ENCODE measurements at regions not wholly inside any gene's neighbourhood (a gene's known extent, or its start where the extent isn't known, plus 50 kb on each side); places are given as distances from the start of the nearest gene placed in this dataset.

GRCh38 chr5:159788835-159789331 lies 127.4 kb upstream of the ADRA1B start:
- DNase-seq (ENCODE audit: low spot score in 2 of 2, unreplicated experiment in 2 of 2): no peak
- Mint-ChIP-seq H3K27me3 (ENCODE audit: low read depth) (no peaks in the 10 kb centered on the region), H3K36me3 (no peaks in the 10 kb centered on the region), H3K27ac (no peak overlapping the region), H3K9me3 (no peaks in the 10 kb centered on the region), H3K4me1 (peaks cover 23% of the 10 kb centered on the region), H3K4me3 (no peak overlapping the region)
- TF ChIP-seq CTCF (IDR thresholded peaks at IDR 0.05; ENCODE audit: unreplicated experiment): no peak

GRCh38 chr5:159792180-159792579 lies 124.1 kb upstream of the ADRA1B start:
- no peak overlapping the region for H3K4me3 Mint-ChIP-seq
- no peaks in the 10 kb centered on the region for H3K27me3 Mint-ChIP-seq (ENCODE audit: low read depth)
- H3K9me3 Mint-ChIP-seq: no peaks in the 10 kb centered on the region
- H3K4me1 Mint-ChIP-seq: peaks cover 12% of the 10 kb centered on the region
- no peak for TF ChIP-seq CTCF (IDR thresholded peaks at IDR 0.05; ENCODE audit: unreplicated experiment)
- no peak overlapping the region for H3K27ac Mint-ChIP-seq
- H3K36me3 Mint-ChIP-seq: no peaks in the 10 kb centered on the region
- DNase-seq (ENCODE audit: low spot score in 2 of 2, unreplicated experiment in 2 of 2): no peak

DNA sequence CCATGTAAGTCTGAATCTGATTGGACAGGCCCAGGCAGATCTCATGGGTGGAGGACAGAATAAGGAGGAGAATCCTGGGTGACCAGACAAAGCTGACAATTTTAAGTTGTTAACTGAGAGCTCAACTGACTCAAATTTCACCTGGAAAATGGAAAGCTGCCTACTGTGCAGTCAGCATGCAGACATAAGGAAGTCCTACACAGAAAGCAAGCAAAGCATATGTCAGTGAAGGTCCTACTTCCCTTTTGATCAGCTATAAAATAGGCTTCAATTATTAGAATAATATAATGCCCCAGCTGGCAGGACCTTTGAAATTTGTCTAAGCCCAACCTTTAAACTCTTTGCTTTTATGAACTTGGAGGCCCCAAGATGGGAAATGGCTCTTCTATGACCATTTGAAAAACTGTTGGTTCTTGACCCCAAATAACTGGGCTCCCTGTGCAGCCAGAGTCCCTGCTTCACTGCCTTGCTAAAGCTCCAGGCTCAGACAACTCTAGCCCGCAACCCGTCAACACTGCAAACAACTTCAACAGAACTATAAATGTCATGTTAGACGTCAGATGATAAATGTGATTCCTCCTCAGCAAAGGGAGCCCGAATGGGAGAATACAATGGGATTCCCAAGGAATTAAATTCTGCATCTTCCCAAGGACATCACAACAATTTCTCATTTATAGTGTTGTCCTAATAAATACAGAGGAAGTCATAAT lies 118.9 kb upstream of the ADRA1B start:
- no peak for TF ChIP-seq CTCF (IDR thresholded peaks at IDR 0.05; ENCODE audit: unreplicated experiment)
- Mint-ChIP-seq H3K4me1 (peaks cover 5% of the 10 kb centered on the region), H3K9me3 (no peaks in the 10 kb centered on the region), H3K4me3 (no peak overlapping the region), H3K27ac (no peak overlapping the region), H3K27me3 (ENCODE audit: low read depth) (no peaks in the 10 kb centered on the region), H3K36me3 (no peaks in the 10 kb centered on the region)
- DNase-seq (ENCODE audit: low spot score in 2 of 2, unreplicated experiment in 2 of 2): no peak

DNA sequence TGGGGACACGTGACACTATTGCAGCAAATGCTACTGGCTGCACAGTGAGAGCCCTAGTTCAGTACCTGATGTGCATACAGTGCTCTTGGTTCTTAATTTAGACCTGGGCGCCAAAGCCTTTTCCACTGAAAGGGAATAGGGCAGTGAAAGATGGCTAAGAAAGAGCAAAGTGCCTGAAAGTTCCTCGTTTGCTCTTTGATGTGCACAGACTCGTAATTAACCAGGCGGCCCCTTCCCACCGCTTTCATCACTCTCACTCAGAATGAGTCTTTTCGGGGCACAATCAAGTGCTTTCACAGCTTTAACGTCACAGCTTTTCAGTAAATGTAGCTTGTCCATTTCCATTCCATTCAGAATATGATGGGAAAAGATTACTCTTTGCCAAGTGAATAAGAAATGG lies 116.6 kb upstream of the ADRA1B start:
- Mint-ChIP-seq H3K27ac (no peak overlapping the region), H3K9me3 (no peaks in the 10 kb centered on the region), H3K4me1 (peaks cover 7% of the 10 kb centered on the region), H3K27me3 (ENCODE audit: low read depth) (no peaks in the 10 kb centered on the region), H3K36me3 (no peaks in the 10 kb centered on the region), H3K4me3 (no peak overlapping the region)
- no peak for DNase-seq (ENCODE audit: low spot score in 2 of 2, unreplicated experiment in 2 of 2)
- TF ChIP-seq CTCF (IDR thresholded peaks at IDR 0.05; ENCODE audit: unreplicated experiment): no peak

GRCh38 chr5:159800131-159800840 lies 116.0 kb upstream of the ADRA1B start:
- Mint-ChIP-seq H3K27me3 (ENCODE audit: low read depth) (no peaks in the 10 kb centered on the region), H3K4me1 (peaks cover 7% of the 10 kb centered on the region), H3K4me3 (no peak overlapping the region), H3K9me3 (peaks cover 3% of the 10 kb centered on the region), H3K36me3 (peaks cover 1% of the 10 kb centered on the region), H3K27ac (no peak overlapping the region)
- no peak for DNase-seq (ENCODE audit: low spot score in 2 of 2, unreplicated experiment in 2 of 2)
- TF ChIP-seq CTCF (IDR thresholded peaks at IDR 0.05; ENCODE audit: unreplicated experiment): no peak

Measured in mesothelial cell of epicardium (in vitro differentiated cells).